ENCODE measurements at regions not wholly inside any gene's neighbourhood (a gene's known extent, or its start where the extent isn't known, plus 50 kb on each side); places are given as distances from the start of the nearest gene placed in this dataset.

- H3K9me3 ChIP-seq, result no peaks in the 10 kb centered on the region
- WGBS, 2 donors, result 81 to 85% methylated on average over 8 of the region's 9 CpGs
- intact Hi-C loops (cut with DNase I), result no loop called here
- H3K4me1 ChIP-seq, result no peaks in the 10 kb centered on the region
- H3K27me3 ChIP-seq, result no peaks in the 10 kb centered on the region
- H3K36me3 ChIP-seq, result no peaks in the 10 kb centered on the region
- H3K27ac ChIP-seq, result no peak overlapping the region
- no peak for DNase-seq
- TF ChIP-seq CTCF (IDR thresholded peaks at IDR 0.05), result no peak
- no peak overlapping the region for H3K4me3 ChIP-seq (replicated peaks in 1 of 3)
These were observed 202.1 kb upstream of the HS6ST1 start for GRCh38 chr2:128520791-128521190.

- no peak overlapping the region for H3K27ac ChIP-seq
- no peak for DNase-seq
- WGBS, 2 donors, result 95 to 100% methylated on average over 3 to 4 of the region's 4 CpGs
- intact Hi-C loops (cut with DNase I), result no loop called here
- no peaks in the 10 kb centered on the region for H3K9me3 ChIP-seq
- H3K4me1 ChIP-seq, result no peaks in the 10 kb centered on the region
- no peaks in the 10 kb centered on the region for H3K27me3 ChIP-seq
- no peak for TF ChIP-seq POLR2A (IDR thresholded peaks at IDR 0.05)
- TF ChIP-seq CTCF (IDR thresholded peaks at IDR 0.05), result no peak
- H3K4me3 ChIP-seq (replicated peaks in 1 of 3), result no peak overlapping the region
- no peaks in the 10 kb centered on the region for H3K36me3 ChIP-seq
These were observed 202.8 kb upstream of the HS6ST1 start for GRCh38 chr2:128521482-128521881.

GRCh38 chr2:128522829-128523228 lies 204.2 kb upstream of the HS6ST1 start:
- no peaks in the 10 kb centered on the region for H3K9me3 ChIP-seq
- H3K27me3 ChIP-seq, result no peaks in the 10 kb centered on the region
- H3K4me1 ChIP-seq, result no peaks in the 10 kb centered on the region
- no peak overlapping the region for H3K27ac ChIP-seq
- TF ChIP-seq POLR2A (IDR thresholded peaks at IDR 0.05) (no peak), CTCF (IDR thresholded peaks at IDR 0.05) (no peak)
- intact Hi-C loops (cut with DNase I), result no loop called here
- WGBS, 2 donors, result 84 to 89% methylated on average over 7 of the region's 7 CpGs
- H3K4me3 ChIP-seq (replicated peaks in 1 of 3), result no peak overlapping the region
- H3K36me3 ChIP-seq, result no peaks in the 10 kb centered on the region
- DNase-seq, result no peak

- Histone ChIP-seq H3K36me3 (no peaks in the 10 kb centered on the region), H3K9me3 (no peaks in the 10 kb centered on the region), H3K27me3 (no peaks in the 10 kb centered on the region), H3K4me1 (no peaks in the 10 kb centered on the region), H3K4me3 (replicated peaks in 1 of 3) (no peak overlapping the region), H3K27ac (no peak overlapping the region)
- DNase-seq, result no peak
- TF ChIP-seq POLR2A (IDR thresholded peaks at IDR 0.05), result no peak
- TF ChIP-seq CTCF (IDR thresholded peaks at IDR 0.05), result no peak
- intact Hi-C loops (cut with DNase I), result no loop called here
- WGBS, 2 donors, result 50 to 52% methylated on average over 4 of the region's 4 CpGs
These were observed 204.8 kb upstream of the HS6ST1 start for GRCh38 chr2:128523457-128523856.

GRCh38 chr2:128524183-128524582 lies 205.5 kb upstream of the HS6ST1 start:
- TF ChIP-seq POLR2A (IDR thresholded peaks at IDR 0.05) (no peak), CTCF (IDR thresholded peaks at IDR 0.05) (no peak)
- Histone ChIP-seq H3K9me3 (no peaks in the 10 kb centered on the region), H3K27me3 (no peaks in the 10 kb centered on the region), H3K4me1 (no peaks in the 10 kb centered on the region), H3K27ac (no peak overlapping the region), H3K4me3 (replicated peaks in 1 of 3) (no peak overlapping the region), H3K36me3 (no peaks in the 10 kb centered on the region)
- intact Hi-C loops (cut with DNase I), result no loop called here
- DNase-seq, result no peak
- WGBS, 2 donors, result 67 to 75% methylated on average over 6 of the region's 6 CpGs

Measured in thyroid gland (tissue), 4 donors.